PFSK-1 (cell line): ENCODE measurements at regions not wholly inside any gene's neighbourhood (a gene's known extent, or its start where the extent isn't known, plus 50 kb on each side); places are given as distances from the start of the nearest gene placed in this dataset.

Experiments
- FOXP2 ChIP-seq: optimal IDR thresholded peaks from 2 replicates; pipeline ENCODE3; 2011; ENCODE audit warnings: borderline replicate concordance, control low read depth, inconsistent platforms; ENCODE audit not compliant: insufficient read depth; ENCODE audit errors: extremely low read length, extremely low read depth
- POLR2AphosphoS5 ChIP-seq: IDR thresholded peaks from 2 replicates; pipeline ENCODE4 v1.6.1; 2012; ENCODE audit warnings: low read depth, mild to moderate bottlenecking, control low read depth, low read length, moderate library complexity
- SIN3A ChIP-seq: IDR thresholded peaks from 2 replicates; pipeline ENCODE4 v1.6.1; 2012; ENCODE audit warnings: mild to moderate bottlenecking, low read length, moderate library complexity, borderline replicate concordance; ENCODE audit not compliant: insufficient read depth
- TAF1 ChIP-seq: IDR thresholded peaks from 2 replicates; pipeline ENCODE4 v1.6.1; 2012; ENCODE audit warnings: low read length, control low read depth, borderline replicate concordance; ENCODE audit not compliant: insufficient read depth
- TF ChIP-seq, protein P1 (sequence below), 2 experiments: IDR thresholded peaks; 2 replicates each; pipeline versions ENCODE4 v1.6.1 to v1.8.0; 2011 to 2012; ENCODE audit warnings: low read depth in 2 of 2, low read length in 2 of 2, control low read depth in 1 of 2, inconsistent platforms in 1 of 2, mild to moderate bottlenecking in 1 of 2, moderate library complexity in 1 of 2; ENCODE audit not compliant: insufficient read depth in 1 of 2

GRCh38 chr3:105032541-105032940, 334.2 kb upstream of the ALCAM start:
- no peak for TF ChIP-seq SIN3A
- TF ChIP-seq, protein P1, sequence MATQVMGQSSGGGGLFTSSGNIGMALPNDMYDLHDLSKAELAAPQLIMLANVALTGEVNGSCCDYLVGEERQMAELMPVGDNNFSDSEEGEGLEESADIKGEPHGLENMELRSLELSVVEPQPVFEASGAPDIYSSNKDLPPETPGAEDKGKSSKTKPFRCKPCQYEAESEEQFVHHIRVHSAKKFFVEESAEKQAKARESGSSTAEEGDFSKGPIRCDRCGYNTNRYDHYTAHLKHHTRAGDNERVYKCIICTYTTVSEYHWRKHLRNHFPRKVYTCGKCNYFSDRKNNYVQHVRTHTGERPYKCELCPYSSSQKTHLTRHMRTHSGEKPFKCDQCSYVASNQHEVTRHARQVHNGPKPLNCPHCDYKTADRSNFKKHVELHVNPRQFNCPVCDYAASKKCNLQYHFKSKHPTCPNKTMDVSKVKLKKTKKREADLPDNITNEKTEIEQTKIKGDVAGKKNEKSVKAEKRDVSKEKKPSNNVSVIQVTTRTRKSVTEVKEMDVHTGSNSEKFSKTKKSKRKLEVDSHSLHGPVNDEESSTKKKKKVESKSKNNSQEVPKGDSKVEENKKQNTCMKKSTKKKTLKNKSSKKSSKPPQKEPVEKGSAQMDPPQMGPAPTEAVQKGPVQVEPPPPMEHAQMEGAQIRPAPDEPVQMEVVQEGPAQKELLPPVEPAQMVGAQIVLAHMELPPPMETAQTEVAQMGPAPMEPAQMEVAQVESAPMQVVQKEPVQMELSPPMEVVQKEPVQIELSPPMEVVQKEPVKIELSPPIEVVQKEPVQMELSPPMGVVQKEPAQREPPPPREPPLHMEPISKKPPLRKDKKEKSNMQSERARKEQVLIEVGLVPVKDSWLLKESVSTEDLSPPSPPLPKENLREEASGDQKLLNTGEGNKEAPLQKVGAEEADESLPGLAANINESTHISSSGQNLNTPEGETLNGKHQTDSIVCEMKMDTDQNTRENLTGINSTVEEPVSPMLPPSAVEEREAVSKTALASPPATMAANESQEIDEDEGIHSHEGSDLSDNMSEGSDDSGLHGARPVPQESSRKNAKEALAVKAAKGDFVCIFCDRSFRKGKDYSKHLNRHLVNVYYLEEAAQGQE (IDR thresholded peaks at IDR 0.05; ENCODE audit: insufficient read depth in 1 of 2, low read depth in 2 of 2, low read length in 2 of 2): no peak
- no peak for TF ChIP-seq POLR2AphosphoS5
- TF ChIP-seq FOXP2: no peak
- no peak for TF ChIP-seq TAF1

- TF ChIP-seq TAF1: no peak
- TF ChIP-seq FOXP2: no peak
- TF ChIP-seq, protein P1 (IDR thresholded peaks at IDR 0.05; ENCODE audit: insufficient read depth in 1 of 2, low read depth in 2 of 2, low read length in 2 of 2): no peak
- no peak for TF ChIP-seq SIN3A
- no peak for TF ChIP-seq POLR2AphosphoS5
Measured at GRCh38 chr3:105033081-105033480, 333.6 kb upstream of the ALCAM start.

- TF ChIP-seq FOXP2 (no peak), POLR2AphosphoS5 (no peak), SIN3A (no peak), TAF1 (no peak)
- TF ChIP-seq, protein P1 (IDR thresholded peaks at IDR 0.05; ENCODE audit: insufficient read depth in 1 of 2, low read depth in 2 of 2, low read length in 2 of 2): no peak
Measured at GRCh38 chr3:105039004-105039403, 327.7 kb upstream of the ALCAM start.

DNA sequence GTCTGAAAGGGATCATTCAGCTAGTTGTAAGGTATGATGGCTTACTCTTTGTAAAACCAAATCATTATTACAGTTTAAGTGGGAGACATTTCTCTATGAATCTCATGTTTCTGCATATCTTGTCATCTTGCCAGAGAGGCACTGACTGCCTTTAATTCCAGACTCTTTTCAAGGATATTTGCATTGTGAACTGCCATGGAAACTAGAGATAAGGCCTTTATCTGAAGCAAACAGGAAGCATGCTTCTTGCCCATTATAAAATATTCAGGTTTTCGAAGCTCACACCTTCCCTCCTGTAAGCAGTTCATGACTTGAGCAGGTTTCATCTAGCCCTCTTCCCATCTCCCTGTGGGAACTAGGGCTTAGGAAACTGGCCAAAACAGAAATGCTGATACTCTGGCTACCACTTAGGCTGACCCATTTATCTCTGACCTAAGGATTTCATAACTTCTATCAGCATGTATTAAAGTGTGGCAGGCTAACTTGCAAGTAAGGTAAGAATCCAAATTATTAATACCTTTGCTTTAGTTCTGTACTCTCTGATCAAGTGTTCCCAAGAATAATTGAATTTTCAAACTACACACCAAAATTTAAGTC, 326.6 kb upstream of the ALCAM start:
- TF ChIP-seq TAF1: no peak
- TF ChIP-seq, protein P1 (IDR thresholded peaks at IDR 0.05; ENCODE audit: insufficient read depth in 1 of 2, low read depth in 2 of 2, low read length in 2 of 2): no peak
- no peak for TF ChIP-seq POLR2AphosphoS5
- TF ChIP-seq FOXP2: no peak

- TF ChIP-seq, protein P1 (IDR thresholded peaks at IDR 0.05; ENCODE audit: insufficient read depth in 1 of 2, low read depth in 2 of 2, low read length in 2 of 2): no peak
- no peak for TF ChIP-seq FOXP2
- TF ChIP-seq POLR2AphosphoS5: no peak
- TF ChIP-seq SIN3A: no peak
- no peak for TF ChIP-seq TAF1
Measured at GRCh38 chr3:105042586-105042985, 324.1 kb upstream of the ALCAM start.
